Spinal cord (tissue), 9 donors: ENCODE measurements at regions not wholly inside any gene's neighbourhood (a gene's known extent, or its start where the extent isn't known, plus 50 kb on each side); places are given as distances from the start of the nearest gene placed in this dataset.
"Not testable (repeated sequence)": the region's sequence is repeated elsewhere in the genome, so short reads cannot be mapped to it uniquely, and the experiment has no call there.

Experiments
- DNase-seq, 6 donors: peaks; one replicate each; pipeline versions ENCODE4 v3.0.0 to v3.0.0-alpha.2; 2013 to 2015; ENCODE audit warnings: low spot score in 6 of 6, low read depth in 4 of 6
- H3K27ac ChIP-seq: one replicate; pipeline ENCODE4 v1.5.1; 2013; ENCODE audit warnings: low read depth, low read length, control low read depth
- H3K27me3 ChIP-seq: one replicate; pipeline ENCODE4 v1.6.1; 2013; ENCODE audit warnings: low read length; ENCODE audit not compliant: control insufficient read depth, insufficient read depth
- H3K36me3 ChIP-seq: one replicate; pipeline ENCODE4 v1.6.1; 2013; ENCODE audit warnings: low read length; ENCODE audit not compliant: control insufficient read depth, insufficient read depth
- H3K4me1 ChIP-seq: one replicate; pipeline ENCODE4 v1.6.1; 2013; ENCODE audit warnings: low read length; ENCODE audit not compliant: control insufficient read depth, insufficient read depth
- H3K4me3 ChIP-seq: one replicate; pipeline ENCODE4 v1.5.1; 2013; ENCODE audit warnings: low read depth, low read length, control low read depth
- H3K9me3 ChIP-seq: one replicate; pipeline ENCODE4 v1.6.1; 2013; ENCODE audit warnings: low read length; ENCODE audit not compliant: control insufficient read depth, insufficient read depth
- WGBS: methylation state at CpG from one replicate; pipeline ENCODE4 v1.1.5; 2013; ENCODE audit warnings: missing lambda C conversion rate; ENCODE audit not compliant: insufficient coverage; 5-methylcytosine and 5-hydroxymethylcytosine counted together
- donor health status: healthy.

DNA sequence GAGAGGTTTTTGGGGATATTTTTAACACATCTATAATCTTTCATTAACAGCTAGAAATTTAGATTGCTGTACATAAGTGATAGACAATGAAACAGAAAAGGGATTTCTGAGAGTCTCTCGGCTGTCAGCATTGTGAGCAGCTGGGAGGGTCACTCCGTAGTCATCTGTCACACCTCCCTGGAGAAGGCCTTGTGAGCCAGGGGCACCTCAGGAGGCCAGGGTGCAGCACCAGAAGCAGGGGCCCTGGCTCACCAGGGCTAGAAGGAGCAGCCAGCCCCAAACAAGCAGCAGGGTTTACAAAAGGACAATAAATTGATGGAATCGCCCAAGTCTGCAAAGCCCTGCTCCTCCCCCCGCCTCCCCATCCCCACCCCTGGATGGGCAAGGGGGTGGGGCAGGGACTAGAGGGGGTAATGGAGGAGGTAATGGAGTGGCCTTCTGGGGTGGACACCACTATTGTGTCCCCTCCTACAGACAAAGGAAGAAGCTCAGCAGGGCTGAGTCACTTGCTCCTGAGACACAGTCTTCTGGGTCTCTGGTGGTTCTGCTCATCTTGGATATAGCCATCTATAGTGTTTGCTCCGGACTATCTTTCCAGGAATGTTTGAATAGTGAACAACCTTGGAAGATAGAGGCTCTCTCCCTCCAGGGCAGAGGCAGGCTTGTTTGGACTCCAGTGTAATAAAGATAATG lies 263.4 kb downstream of the NPHP4 start:
- no peak overlapping the region for H3K4me3 ChIP-seq
- H3K9me3 ChIP-seq: no peaks in the 10 kb centered on the region
- no peaks in the 10 kb centered on the region for H3K36me3 ChIP-seq
- WGBS: 69% methylated on average over 3 of the region's 5 CpGs
- no peak overlapping the region for H3K27ac ChIP-seq
- peaks cover 24% of the 10 kb centered on the region for H3K4me1 ChIP-seq
- no peaks in the 10 kb centered on the region for H3K27me3 ChIP-seq
- no peak for DNase-seq

DNA sequence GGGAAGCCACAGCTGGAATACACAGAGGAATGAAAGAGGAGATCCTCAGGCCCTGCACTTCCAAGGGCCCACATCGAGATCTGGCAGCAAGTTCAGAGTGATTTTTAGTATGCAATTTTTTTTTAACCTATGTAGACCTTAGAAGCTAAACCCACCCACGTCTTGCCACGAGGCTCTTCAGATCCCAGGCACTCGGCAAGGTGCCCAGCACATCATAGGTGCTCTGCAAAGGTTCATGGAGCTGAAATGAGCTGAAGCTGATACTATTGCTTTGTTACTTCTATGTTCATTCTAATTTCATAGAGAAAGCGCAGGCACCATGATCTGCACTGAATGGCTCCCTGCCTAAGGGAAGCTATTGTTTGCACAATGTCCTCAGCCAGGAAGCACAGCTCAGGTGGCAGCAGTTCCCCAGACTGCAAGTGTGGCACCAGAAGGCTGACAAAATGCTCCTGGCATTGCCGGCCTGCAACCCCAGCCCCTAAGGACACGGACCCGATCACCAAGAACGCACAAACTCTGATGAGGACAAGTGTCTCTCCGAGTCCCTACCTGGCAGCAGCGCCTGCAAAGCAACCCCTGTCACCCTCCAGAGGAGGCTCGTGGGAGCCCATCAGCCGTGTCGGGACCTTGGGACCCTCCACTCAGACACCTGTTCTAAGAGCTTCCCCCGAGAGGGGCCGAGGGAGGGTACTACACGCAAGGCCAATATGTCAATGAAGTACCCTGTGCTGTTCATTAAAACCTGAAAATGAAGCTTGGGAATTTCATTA lies 264.2 kb downstream of the NPHP4 start:
- peaks cover 24% of the 10 kb centered on the region for H3K4me1 ChIP-seq
- no peak overlapping the region for H3K4me3 ChIP-seq
- peak in 1 of 6 donors; percentile 37 for DNase-seq
- H3K36me3 ChIP-seq: no peaks in the 10 kb centered on the region
- 77% methylated on average over 12 of the region's 17 CpGs for WGBS
- no peaks in the 10 kb centered on the region for H3K9me3 ChIP-seq
- H3K27me3 ChIP-seq: no peaks in the 10 kb centered on the region
- no peak overlapping the region for H3K27ac ChIP-seq

DNA sequence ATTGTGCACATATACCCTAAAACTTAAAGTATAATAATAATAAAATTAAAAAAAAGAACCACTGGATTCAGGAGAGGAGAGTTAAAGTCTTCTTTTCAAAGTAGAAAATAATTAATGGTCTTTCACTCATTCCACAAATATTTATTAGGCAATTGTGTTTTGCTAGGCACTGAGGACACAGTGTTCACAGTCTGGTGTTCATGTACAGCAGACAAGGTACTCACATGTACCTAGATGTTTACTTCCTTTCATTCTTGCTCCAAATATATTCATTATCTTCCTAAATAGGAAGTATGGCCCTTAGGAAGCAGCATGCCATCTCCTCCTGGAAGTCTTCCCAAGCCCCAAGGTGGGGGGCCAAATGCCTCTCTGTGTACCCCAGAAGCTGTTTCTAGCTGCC lies 265.0 kb downstream of the NPHP4 start:
- DNase-seq: no peak
- Histone ChIP-seq H3K9me3 (no peaks in the 10 kb centered on the region), H3K4me3 (no peak overlapping the region), H3K27me3 (no peaks in the 10 kb centered on the region), H3K4me1 (peaks cover 29% of the 10 kb centered on the region), H3K27ac (no peak overlapping the region), H3K36me3 (no peaks in the 10 kb centered on the region)

DNA sequence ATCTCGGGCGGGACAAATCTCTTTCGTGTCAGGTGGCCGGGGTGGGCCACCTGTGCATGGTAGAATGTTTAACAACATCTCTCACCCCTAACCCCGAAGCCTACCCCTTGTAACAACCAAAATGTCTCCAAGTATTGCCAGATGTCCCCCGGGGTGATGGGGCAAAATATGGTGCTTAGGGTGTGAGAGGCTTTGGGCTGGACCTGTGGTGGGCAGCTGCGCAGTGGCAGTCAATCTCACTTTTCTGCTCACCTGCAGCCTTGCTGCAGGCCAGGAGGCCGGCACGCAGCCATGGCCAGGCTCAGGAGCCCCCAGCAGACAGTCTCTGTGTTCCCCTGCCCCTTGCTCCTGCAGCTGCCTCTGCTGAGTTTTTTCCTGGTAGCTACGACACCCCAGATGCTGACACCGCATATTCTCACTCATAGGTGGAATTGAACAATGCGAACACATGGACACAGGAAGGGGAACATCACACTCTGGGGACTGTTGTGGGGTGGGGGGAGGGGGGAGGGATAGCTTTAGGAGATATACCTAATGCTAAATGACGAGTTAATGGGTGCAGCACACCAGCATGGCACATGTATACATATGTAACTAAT lies 265.5 kb downstream of the NPHP4 start:
- H3K4me3 ChIP-seq, H3K9me3 ChIP-seq, H3K27ac ChIP-seq, DNase-seq, H3K27me3 ChIP-seq, H3K36me3 ChIP-seq: not testable (repeated sequence)
- H3K4me1 ChIP-seq: peaks cover 29% of the 10 kb centered on the region
- WGBS: 81% methylated on average over 7 of the region's 13 CpGs

DNA sequence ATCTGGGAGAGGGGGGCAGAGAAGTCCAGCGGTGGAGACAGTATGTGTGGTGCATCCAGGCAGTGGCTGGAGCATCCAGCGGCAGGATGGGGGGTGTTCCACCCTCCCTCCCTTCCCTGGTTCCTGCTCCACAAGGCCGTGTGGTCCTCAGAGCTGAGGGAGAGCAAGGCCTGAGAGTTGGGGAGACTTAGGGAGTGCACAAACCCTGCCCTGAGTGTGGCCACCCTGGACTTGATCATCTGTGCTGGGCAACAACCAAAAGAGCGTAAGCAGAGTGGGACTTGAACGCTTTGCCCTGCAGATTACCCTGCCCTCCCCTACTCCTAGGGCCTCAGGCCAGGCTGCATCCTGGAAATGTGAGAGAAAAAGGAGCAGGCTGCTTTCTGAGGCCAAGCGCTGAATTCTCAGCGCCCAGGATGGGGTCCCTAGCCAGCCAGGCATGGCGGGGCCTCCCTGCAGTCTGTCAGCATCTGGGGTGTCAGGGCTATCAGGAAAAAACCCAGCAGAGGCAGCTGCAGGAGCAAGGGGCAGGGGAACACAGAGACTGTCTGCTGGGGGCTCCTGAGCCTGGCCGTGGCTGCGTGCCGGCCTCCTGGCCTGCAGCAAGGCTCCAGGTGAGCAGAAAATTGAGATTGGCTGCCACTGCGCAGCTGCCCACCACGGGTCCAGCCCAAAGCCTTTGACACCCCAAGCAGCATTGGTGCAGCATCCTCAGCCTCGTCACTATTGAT lies 266.2 kb downstream of the NPHP4 start:
- 74% methylated on average over 12 of the region's 14 CpGs for WGBS
- H3K4me1 ChIP-seq: peaks cover 29% of the 10 kb centered on the region
- no peaks in the 10 kb centered on the region for H3K9me3 ChIP-seq
- no peaks in the 10 kb centered on the region for H3K27me3 ChIP-seq
- no peaks in the 10 kb centered on the region for H3K36me3 ChIP-seq
- H3K4me3 ChIP-seq: no peak overlapping the region
- no peak overlapping the region for H3K27ac ChIP-seq
- no peak for DNase-seq

DNA sequence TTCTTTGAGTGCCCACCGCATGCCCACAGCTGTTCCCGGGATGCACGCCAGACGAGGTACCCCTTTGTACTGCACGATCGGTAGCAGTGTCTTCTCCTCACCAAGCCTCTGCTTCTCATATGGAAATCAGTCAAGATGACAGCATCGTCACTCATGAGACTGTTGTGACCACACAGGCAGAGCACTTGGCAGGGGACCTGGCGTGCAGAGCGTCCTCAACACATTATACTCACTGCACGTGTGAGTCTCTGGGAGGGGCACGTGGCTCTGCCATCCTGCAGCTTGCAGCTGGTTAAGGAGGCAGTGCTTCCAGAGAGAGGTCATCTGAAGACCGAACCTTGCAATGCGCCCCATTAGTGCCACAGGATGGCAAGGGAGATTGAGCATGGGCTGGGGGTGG lies 266.8 kb downstream of the NPHP4 start:
- no peaks in the 10 kb centered on the region for H3K27me3 ChIP-seq
- H3K4me1 ChIP-seq: peaks cover 33% of the 10 kb centered on the region
- H3K4me3 ChIP-seq: no peak overlapping the region
- no peaks in the 10 kb centered on the region for H3K9me3 ChIP-seq
- no peak overlapping the region for H3K27ac ChIP-seq
- 35% methylated on average over 13 of the region's 13 CpGs for WGBS
- DNase-seq: peak in 2 of 6 donors; percentile 15 to 32
- no peaks in the 10 kb centered on the region for H3K36me3 ChIP-seq

DNA sequence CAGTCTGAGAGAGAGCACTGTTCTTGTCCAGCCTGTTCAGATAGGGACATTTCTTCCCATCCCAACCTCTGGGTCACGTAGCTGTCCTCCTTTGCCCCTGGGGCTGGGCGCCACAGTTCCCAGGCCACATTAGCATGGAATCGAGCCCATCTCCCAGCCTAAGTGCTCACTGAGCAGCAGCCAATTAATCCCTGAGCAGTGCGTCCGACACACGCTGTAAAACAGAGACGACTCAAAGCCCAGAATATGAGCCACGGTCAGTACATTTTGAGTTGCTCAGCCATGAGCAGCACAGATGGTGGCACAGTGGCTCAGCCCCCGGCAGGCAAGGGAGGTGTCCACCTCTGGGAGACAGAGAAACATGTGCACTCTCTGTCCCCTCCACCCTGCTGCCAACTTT lies 267.4 kb downstream of the NPHP4 start:
- H3K27me3 ChIP-seq: no peaks in the 10 kb centered on the region
- no peaks in the 10 kb centered on the region for H3K9me3 ChIP-seq
- WGBS: 79% methylated on average over 9 of the region's 9 CpGs
- H3K36me3 ChIP-seq: no peaks in the 10 kb centered on the region
- H3K27ac ChIP-seq: no peak overlapping the region
- DNase-seq: peak in 1 of 6 donors; percentile 63
- no peak overlapping the region for H3K4me3 ChIP-seq
- peaks cover 38% of the 10 kb centered on the region for H3K4me1 ChIP-seq

DNA sequence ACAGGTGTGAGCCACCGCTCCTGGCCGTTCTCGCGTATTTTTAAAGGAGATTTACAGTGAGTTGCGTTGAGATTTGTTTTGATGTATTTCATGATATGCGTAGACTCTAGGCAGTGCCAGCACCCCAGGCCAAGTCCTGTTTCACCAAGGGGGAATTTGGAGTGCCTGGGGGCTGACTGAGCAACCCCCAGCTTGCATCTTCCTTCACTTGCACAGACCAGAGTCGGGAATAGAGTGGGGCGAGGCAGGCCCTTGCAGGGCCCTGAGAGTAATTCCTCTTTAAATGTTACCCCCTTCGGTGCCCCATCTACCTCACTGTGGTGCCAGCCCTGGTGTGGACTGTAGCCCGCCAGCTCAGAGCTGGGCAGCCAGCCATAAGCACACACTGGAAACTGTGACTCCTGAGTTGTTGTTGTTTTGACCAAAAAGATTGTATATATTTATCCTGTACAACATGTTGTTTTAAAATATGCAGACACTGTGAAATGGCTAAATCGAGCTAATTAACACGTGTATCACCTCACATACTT lies 269.5 kb downstream of the NPHP4 start:
- no peak overlapping the region for H3K27ac ChIP-seq
- H3K4me3 ChIP-seq: no peak overlapping the region
- no peaks in the 10 kb centered on the region for H3K27me3 ChIP-seq
- H3K9me3 ChIP-seq: no peaks in the 10 kb centered on the region
- peaks cover 47% of the 10 kb centered on the region for H3K4me1 ChIP-seq
- H3K36me3 ChIP-seq: no peaks in the 10 kb centered on the region
- DNase-seq: peak in 2 of 6 donors; percentile 32 to 52
- WGBS: 80% methylated on average over 2 of the region's 12 CpGs

DNA sequence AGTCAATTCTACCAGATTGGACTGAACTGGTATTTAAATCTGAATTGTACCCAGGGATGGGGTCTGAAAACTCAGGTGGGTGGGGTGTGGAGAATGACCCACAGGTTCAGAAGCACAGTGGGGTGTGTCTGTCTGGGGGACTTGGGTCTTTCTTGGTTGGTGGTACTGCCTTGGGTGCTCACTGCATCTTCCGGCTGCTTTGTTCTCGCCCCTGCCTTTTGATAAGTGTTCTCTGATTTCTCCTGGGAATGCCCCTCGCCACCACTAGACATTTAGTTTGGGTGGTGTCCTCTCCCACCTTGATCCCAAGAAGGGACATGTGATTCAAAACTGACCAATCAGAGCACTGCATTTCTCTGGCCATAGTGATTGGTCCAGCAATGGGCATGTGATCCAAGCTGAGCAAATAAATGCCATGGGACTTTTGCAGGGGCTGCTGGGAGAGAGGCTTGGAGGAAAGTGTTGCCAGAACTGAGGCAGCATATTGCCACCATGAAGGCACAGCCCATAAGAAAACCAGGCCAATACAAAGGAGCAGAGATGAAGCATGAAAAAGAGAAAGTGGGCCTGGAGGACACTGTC lies 270.5 kb downstream of the NPHP4 start:
- Histone ChIP-seq H3K4me1 (peaks cover 57% of the 10 kb centered on the region), H3K4me3 (no peak overlapping the region), H3K9me3 (no peaks in the 10 kb centered on the region), H3K36me3 (no peaks in the 10 kb centered on the region), H3K27me3 (peaks cover 2% of the 10 kb centered on the region), H3K27ac (no peak overlapping the region)
- DNase-seq: no peak
- WGBS: 100% methylated on average over 1 of the region's 3 CpGs
